HAP-1 (cell line): ENCODE measurements at regions not wholly inside any gene's neighbourhood (a gene's known extent, or its start where the extent isn't known, plus 50 kb on each side); places are given as distances from the start of the nearest gene placed in this dataset.
"Not testable (repeated sequence)": the region's sequence is repeated elsewhere in the genome, so short reads cannot be mapped to it uniquely, and the experiment has no call there.

Source experiments
- DNase-seq, 2 experiments: peaks; one replicate each; pipeline ENCODE4 v3.0.0-alpha.2; 2016 to 2020; ENCODE audit warnings: low spot score in 2 of 2
- H3K27me3 ChIP-seq: fragments of 250-450 bp; sonication (Bioruptor Pico); 2 replicates; pipeline ENCODE4 v1.5.1; 2020; ENCODE audit warnings: low read depth, mild to moderate bottlenecking, moderate library complexity
- H3K36me3 ChIP-seq: fragments of 250-450 bp; sonication (Bioruptor Pico); replicated peaks from 2 replicates; pipeline ENCODE4 v1.5.1; 2020; ENCODE audit warnings: mild to moderate bottlenecking
- H3K4me1 ChIP-seq: fragments of 250-450 bp; sonication (Bioruptor Pico); 2 replicates; pipeline ENCODE4 v1.5.1; 2020; ENCODE audit warnings: mild to moderate bottlenecking
- H3K4me3 ChIP-seq: fragments of 250-450 bp; sonication (Bioruptor Pico); 2 replicates; pipeline ENCODE4 v1.5.1; 2020; ENCODE audit warnings: mild to moderate bottlenecking, moderate library complexity
- H3K9me3 ChIP-seq: fragments of 250-450 bp; sonication (Bioruptor Pico); 2 replicates; pipeline ENCODE4 v1.5.1; 2020; ENCODE audit warnings: mild to moderate bottlenecking, moderate library complexity
- in situ Hi-C: fragments of 300-500 bp; cut with MboI; formaldehyde crosslinking; loops from 3 replicates; pipeline ENCODE4 v1.14.3; 2020; ENCODE audit warnings: low sequenced_read_pairs, inconsistent platforms, mixed read lengths

DNA sequence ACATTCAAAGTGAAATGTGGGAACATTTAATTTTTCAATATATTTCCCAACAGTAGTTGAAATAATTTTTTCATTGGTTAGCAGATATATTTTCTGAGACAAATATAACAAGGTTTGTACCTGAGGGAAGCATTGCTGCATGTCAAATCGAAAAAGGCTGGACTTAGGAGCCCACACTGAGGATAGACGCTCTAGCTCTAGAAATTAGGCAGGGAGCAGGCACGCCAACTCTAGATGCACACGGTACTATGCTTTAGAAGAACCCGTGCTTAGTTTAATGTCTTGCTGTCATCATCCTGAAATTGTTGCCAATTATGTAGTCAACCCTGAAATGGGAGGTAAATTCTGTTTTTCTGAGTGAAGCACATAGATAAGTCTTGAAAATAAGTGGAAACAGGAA lies 731.1 kb upstream of the ZNF804A start:
- no peak for DNase-seq
- no peaks in the 10 kb centered on the region for H3K36me3 ChIP-seq
- H3K27me3 ChIP-seq: peaks cover 2% of the 10 kb centered on the region; the same call in 1 of the 2 replicates
- H3K4me1 ChIP-seq: no peaks in the 10 kb centered on the region
- in situ Hi-C loops: no loop called here
- no peaks in the 10 kb centered on the region for H3K9me3 ChIP-seq
- H3K4me3 ChIP-seq: no peak overlapping the region

DNA sequence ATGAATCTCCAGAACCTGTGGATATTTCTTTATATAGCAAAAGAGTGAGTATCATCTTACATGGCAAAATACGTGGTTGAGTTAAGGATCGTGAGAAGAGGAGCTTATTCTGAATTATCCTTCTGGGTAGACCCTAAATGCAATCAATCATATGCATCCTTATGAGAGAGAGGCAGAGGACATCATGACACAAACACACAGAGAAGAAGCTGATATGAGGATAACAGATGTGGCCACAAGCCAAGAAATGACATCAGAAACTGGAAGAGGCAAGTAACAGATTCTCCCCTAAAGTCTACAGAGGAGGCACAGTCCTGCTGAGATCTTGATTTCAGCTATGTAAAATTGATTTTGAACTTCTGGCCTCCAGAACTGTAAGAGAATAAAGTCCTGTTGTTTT lies 730.2 kb upstream of the ZNF804A start:
- H3K36me3 ChIP-seq: no peaks in the 10 kb centered on the region
- H3K9me3 ChIP-seq: no peaks in the 10 kb centered on the region
- H3K4me1 ChIP-seq: no peaks in the 10 kb centered on the region
- H3K4me3 ChIP-seq: no peak overlapping the region
- no peak for DNase-seq
- H3K27me3 ChIP-seq: peaks cover 2% of the 10 kb centered on the region; the same call in 1 of the 2 replicates
- in situ Hi-C loops: no loop called here

DNA sequence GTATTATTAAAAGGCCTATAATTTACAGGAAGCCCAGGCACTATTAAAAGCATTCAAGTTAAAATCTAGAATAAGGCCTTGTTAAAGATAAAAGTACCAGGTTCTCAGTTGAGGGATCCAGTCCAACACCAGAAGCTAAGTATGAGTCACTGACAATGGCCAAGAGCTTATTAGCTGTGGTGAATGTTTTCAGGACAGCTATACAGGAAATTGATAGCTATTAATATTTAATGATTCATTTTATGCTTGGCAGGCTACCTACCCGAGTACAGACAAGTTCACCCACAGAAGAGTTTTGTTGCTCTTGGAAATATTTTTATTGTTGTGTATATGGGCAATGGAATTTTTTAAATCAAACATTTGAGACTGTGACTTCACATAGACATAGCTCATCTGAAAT lies 729.6 kb upstream of the ZNF804A start:
- Histone ChIP-seq H3K27me3 (no peaks in the 10 kb centered on the region), H3K4me1 (no peaks in the 10 kb centered on the region), H3K9me3 (no peaks in the 10 kb centered on the region), H3K36me3 (no peaks in the 10 kb centered on the region), H3K4me3 (no peak overlapping the region)
- no peak for DNase-seq
- in situ Hi-C loops: no loop called here

DNA sequence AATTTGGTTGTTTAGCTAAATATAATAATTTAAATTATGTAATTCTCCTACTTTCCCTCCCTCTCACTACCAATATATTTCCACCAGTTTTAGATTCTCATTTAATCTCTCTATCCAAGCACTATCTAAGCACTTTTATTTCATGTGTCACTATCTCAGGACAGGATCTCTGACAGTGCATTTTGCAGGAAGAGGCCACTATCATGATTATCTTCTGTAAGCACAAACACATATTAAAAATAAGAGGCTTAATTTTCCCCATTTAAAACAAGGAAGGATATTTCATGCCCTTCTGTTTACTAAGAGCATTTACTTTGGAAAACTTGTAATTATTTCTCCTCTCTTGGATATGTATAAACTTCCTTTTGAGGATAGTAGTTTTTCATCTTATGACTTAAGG lies 726.2 kb upstream of the ZNF804A start:
- Histone ChIP-seq H3K4me3 (no peak overlapping the region), H3K4me1 (no peaks in the 10 kb centered on the region), H3K9me3 (no peaks in the 10 kb centered on the region), H3K27me3 (no peaks in the 10 kb centered on the region), H3K36me3 (no peaks in the 10 kb centered on the region)
- in situ Hi-C loops: no loop called here
- no peak for DNase-seq

DNA sequence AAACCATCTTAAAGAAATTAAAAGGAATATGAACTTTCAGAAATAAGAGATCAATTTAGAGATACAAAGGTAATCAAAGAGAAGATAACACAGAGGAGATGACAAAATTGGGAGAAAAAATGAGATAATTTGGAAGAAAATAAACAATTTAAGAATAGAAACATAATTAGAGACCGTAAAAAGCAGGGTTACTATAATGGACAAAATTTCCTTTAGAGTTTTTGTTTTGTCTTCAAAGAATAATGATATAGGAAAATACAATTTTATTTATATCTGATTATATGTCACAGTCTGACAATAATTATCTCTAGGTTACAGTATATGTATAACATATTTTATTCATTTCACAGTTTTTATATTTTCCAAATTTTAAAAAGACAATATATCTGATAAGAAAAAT lies 716.4 kb upstream of the ZNF804A start:
- Histone ChIP-seq H3K27me3 (no peaks in the 10 kb centered on the region), H3K4me3 (no peak overlapping the region), H3K36me3 (no peaks in the 10 kb centered on the region), H3K9me3 (no peaks in the 10 kb centered on the region), H3K4me1 (no peaks in the 10 kb centered on the region)
- DNase-seq: no peak
- in situ Hi-C loops: no loop called here

DNA sequence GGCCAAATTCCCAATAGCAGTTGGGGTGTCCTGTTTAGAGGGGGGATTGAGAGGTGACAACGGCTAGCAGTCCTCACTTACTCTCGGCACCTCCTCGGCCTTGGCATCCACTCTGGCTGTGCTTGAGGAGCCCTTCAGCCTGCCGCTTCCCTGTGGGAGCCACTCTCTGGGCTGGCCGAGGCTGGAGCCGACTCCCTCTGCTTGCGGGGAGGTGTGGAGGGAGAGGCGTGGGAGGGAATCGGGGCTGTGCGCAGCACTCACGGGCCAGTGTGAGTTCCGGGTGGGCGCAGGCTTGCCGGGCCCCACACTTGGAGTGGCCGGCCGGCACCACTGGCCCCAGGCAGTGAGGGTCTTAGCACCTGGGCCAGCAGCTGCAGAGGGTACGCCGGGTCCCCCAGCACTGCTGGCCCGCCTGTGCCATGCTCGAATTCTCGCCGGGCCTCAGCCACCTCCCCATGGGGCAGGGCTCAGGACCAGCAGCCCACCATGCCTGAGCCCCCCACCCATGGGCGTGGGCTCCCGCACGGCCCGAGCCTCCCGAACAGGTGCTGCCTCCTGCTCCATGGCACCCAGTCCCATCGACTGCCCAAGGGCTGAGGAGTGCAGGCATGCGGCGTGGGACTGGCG lies 705.9 kb upstream of the ZNF804A start:
- no peaks in the 10 kb centered on the region for H3K4me1 ChIP-seq
- H3K9me3 ChIP-seq: no peaks in the 10 kb centered on the region
- no peaks in the 10 kb centered on the region for H3K27me3 ChIP-seq
- H3K4me3 ChIP-seq: no peak overlapping the region
- no peak for DNase-seq
- no peaks in the 10 kb centered on the region for H3K36me3 ChIP-seq
- in situ Hi-C loops: no loop called here

DNA sequence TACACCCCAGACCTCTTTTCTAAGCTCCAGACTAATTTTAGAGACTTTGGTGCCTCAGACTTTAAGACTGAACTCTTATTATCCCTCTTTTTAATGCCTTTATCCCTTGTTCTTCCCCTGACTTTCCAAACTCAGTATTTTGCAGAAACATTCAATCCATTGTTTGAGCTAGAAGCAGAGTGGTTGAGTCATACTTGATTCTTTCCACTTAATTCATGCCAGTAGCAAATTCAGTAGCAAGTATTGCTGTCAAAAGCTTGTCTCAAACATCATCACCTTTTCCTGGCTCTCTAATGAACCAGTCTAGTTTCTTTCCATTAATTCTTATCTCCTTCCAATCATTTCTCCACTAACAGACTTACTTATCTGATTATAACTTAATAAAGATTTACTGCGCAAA lies 699.7 kb upstream of the ZNF804A start:
- Histone ChIP-seq H3K4me1 (no peaks in the 10 kb centered on the region), H3K4me3 (no peak overlapping the region), H3K36me3 (no peaks in the 10 kb centered on the region), H3K27me3 (no peaks in the 10 kb centered on the region), H3K9me3 (no peaks in the 10 kb centered on the region)
- no peak for DNase-seq
- in situ Hi-C loops: no loop called here

DNA sequence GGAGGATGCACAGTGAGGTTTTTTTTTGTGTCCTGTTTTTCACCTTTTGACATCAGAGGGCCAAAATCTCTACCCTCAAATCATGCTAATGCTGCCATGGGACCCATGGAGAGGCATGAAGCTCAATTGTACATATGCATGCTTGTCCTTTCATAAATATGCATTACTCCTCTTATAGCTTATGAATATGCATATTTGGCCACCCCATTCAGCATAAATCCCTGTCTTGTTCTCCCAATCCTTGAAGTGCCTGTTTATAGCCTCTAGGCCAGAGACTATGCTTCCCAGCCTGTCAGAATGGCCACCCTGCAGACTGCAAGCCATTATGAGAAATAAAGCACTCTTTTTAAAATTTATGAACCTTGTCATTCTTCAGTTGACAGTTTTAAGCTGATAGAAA lies 696.4 kb upstream of the ZNF804A start:
- in situ Hi-C loops: no loop called here
- Histone ChIP-seq H3K4me1 (no peaks in the 10 kb centered on the region), H3K4me3 (no peak overlapping the region), H3K36me3 (no peaks in the 10 kb centered on the region), H3K9me3 (no peaks in the 10 kb centered on the region), H3K27me3 (no peaks in the 10 kb centered on the region)
- DNase-seq: peak in 1 of 2 experiments; percentile 3

DNA sequence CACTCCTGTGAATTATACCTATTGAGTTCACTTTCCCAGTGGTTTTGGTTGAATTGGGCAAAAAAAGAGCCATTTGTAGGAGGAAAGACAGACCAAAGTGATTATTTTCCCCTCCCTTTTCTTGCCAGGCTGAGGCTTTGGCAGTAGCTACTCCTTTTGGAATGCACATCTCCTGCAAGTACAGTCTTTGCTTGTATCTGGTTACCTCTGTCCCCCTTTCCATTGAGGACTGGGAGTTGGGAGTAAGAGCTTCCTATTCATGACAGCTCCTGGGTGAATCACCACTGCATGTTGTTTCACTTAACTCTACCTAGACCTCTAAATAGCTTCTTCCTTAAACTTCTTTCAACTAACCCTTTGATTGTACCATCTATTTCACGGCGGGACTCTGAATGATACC lies 695.3 kb upstream of the ZNF804A start:
- Histone ChIP-seq H3K4me3 (no peak overlapping the region), H3K36me3 (no peaks in the 10 kb centered on the region), H3K9me3 (no peaks in the 10 kb centered on the region), H3K4me1 (no peaks in the 10 kb centered on the region), H3K27me3 (no peaks in the 10 kb centered on the region)
- no peak for DNase-seq
- in situ Hi-C loops: no loop called here

DNA sequence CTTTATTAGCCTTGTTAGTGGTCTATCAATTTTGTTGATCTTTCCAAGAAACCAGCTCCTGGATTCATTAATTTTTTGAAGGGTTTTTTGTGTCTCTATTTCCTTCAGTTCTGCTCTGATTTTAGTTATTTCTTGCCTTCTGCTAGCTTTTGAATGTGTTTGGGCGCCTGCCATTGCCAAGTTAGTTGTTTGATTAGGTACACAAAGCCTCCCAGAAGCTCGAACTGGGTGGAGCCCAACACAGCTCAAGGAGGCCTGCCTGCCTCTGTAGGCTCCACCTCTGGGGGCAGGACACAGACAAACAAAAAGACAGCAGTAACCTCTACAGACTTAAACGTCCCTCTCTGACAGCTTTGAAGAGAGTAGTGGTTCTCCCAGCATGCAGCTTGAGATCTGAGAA lies 682.3 kb upstream of the ZNF804A start:
- H3K9me3 ChIP-seq, DNase-seq, H3K36me3 ChIP-seq, in situ Hi-C loops, H3K4me1 ChIP-seq, H3K27me3 ChIP-seq, H3K4me3 ChIP-seq: not testable (repeated sequence)

DNA sequence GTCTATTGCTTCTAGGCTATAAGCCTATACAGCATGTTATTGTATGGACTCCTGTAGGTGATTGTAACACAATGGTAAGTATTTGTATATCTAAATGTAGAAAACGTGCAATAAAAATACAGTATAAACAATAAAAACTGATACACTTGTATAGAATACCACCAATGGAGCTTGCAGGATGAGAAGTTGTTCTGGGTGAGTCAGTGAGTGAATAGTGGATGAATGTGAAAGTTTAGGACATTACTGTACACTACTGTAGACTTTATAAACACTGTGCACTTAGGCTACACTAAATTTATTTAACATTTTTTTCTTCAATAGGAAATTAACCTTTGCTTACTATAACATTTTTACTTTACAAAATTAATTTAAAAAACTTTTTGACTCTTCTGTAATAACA lies 679.2 kb upstream of the ZNF804A start:
- in situ Hi-C loops: no loop called here
- no peak overlapping the region for H3K4me3 ChIP-seq
- no peaks in the 10 kb centered on the region for H3K4me1 ChIP-seq
- no peaks in the 10 kb centered on the region for H3K27me3 ChIP-seq
- H3K36me3 ChIP-seq: no peaks in the 10 kb centered on the region
- H3K9me3 ChIP-seq: no peaks in the 10 kb centered on the region
- DNase-seq: no peak

DNA sequence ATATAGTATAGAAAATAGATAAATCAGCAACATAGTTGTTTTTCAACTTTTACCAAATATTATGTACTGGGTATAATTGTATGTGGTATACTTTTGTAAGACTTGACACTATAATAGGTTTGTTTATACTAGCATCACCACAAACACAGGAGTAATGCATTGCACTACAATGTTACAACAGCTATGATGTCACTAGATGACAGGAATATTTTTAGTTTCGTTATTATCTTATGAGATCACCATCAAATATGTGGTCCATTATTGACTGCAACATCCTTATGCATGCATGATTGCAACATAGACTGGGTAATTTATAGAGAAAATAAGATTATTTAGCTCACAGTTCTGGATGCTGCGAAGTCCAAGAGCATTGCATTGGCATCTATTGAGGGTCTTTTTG lies 678.4 kb upstream of the ZNF804A start:
- Histone ChIP-seq H3K36me3 (no peaks in the 10 kb centered on the region), H3K9me3 (no peaks in the 10 kb centered on the region), H3K4me1 (no peaks in the 10 kb centered on the region), H3K27me3 (no peaks in the 10 kb centered on the region), H3K4me3 (no peak overlapping the region)
- DNase-seq: no peak
- in situ Hi-C loops: no loop called here

DNA sequence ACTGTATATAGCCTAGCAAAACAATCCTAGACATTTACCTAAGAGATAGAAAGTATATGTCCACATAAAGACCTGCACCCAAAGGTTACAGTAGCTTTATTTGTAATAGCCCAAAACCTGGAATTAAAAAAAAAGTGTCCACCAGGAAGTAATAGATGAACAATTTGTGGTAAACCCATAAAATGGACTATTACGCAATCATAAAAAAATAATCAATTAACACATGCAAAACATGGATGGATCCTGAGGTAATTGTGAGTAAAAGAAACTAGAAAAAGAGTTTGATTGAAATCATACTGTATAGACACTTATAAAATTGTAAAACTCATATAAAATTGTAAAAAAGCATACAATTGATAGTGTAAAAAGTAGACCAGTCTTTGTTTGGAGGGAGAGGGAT lies 673.0 kb upstream of the ZNF804A start:
- Histone ChIP-seq H3K36me3 (no peaks in the 10 kb centered on the region), H3K4me1 (no peaks in the 10 kb centered on the region), H3K4me3 (no peak overlapping the region), H3K27me3 (no peaks in the 10 kb centered on the region), H3K9me3 (no peaks in the 10 kb centered on the region)
- in situ Hi-C loops: no loop called here
- DNase-seq: no peak

DNA sequence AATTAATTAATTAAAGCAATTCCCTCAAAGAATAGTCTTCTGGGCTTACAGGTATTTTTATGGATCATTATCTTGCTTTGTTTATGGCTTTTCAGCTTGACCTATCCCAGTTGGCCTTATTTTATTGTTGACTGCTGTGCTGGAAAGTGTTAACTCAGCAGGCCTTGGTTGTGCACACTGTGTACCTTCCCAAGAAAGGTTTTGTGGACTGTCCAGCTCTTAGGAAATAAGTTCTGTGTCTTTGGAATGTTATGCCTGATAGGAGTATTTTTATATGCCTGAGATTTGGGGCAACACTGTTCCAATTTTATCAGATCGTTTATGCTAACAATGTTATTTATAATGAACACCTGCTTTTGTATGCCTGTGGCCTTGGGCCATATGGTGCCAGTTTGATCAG lies 671.9 kb upstream of the ZNF804A start:
- no peak for DNase-seq
- no peaks in the 10 kb centered on the region for H3K4me1 ChIP-seq
- no peaks in the 10 kb centered on the region for H3K36me3 ChIP-seq
- H3K4me3 ChIP-seq: no peak overlapping the region
- in situ Hi-C loops: no loop called here
- no peaks in the 10 kb centered on the region for H3K27me3 ChIP-seq
- no peaks in the 10 kb centered on the region for H3K9me3 ChIP-seq
